Mesodermal cell (in vitro differentiated cells): ENCODE measurements at regions not wholly inside any gene's neighbourhood (a gene's known extent, or its start where the extent isn't known, plus 50 kb on each side); places are given as distances from the start of the nearest gene placed in this dataset.

ENCODE experiments used
- H3K27ac ChIP-seq: 2 replicates; pipeline ENCODE4 v1.7.0; 2013; ENCODE audit warnings: mild to moderate bottlenecking, low read depth, low read length, moderate library complexity; ENCODE audit not compliant: severe bottlenecking
- H3K36me3 ChIP-seq: 2 replicates; pipeline ENCODE4 v1.7.1; 2013; ENCODE audit warnings: mild to moderate bottlenecking, low read length, moderate library complexity; ENCODE audit not compliant: control insufficient read depth, insufficient read depth
- H3K4me1 ChIP-seq: one replicate; pipeline ENCODE4 v1.7.1; 2013; ENCODE audit warnings: mild to moderate bottlenecking, low read length; ENCODE audit not compliant: insufficient read depth, control insufficient read depth, poor library complexity, severe bottlenecking
- H3K4me3 ChIP-seq: 2 replicates; pipeline ENCODE4 v1.7.0; 2013; ENCODE audit warnings: low read length, control low read depth, mild to moderate bottlenecking; ENCODE audit not compliant: insufficient read depth, poor library complexity, severe bottlenecking; ENCODE audit errors: extremely low read depth
- H3K9me3 ChIP-seq: 2 replicates; pipeline ENCODE4 v1.7.1; 2013; ENCODE audit warnings: mild to moderate bottlenecking, low read length, moderate library complexity; ENCODE audit not compliant: control insufficient read depth
- WGBS, 2 experiments: methylation state at CpG; one replicate each; pipeline ENCODE4 v1.1.5; 2013; ENCODE audit warnings: missing lambda C conversion rate in 2 of 2; ENCODE audit not compliant: insufficient coverage in 2 of 2; 5-methylcytosine and 5-hydroxymethylcytosine counted together

GRCh38 chr7:142351145-142351544 is 93.3 kb upstream of the PRSS58 start:
- 95 to 97% methylated on average over 3 to 4 of the region's 5 CpGs for WGBS, 2 experiments
- no peaks in the 10 kb centered on the region for H3K9me3 ChIP-seq
- no peak overlapping the region for H3K4me3 ChIP-seq
- H3K36me3 ChIP-seq, result no peaks in the 10 kb centered on the region
- H3K27ac ChIP-seq, result no peak overlapping the region
- H3K4me1 ChIP-seq, result no peaks in the 10 kb centered on the region

GRCh38 chr7:142349670-142350405 is 92.0 kb upstream of the PRSS58 start:
- Histone ChIP-seq H3K4me1 (no peaks in the 10 kb centered on the region), H3K36me3 (no peaks in the 10 kb centered on the region), H3K9me3 (no peaks in the 10 kb centered on the region), H3K4me3 (no peak overlapping the region), H3K27ac (no peak overlapping the region)
- 90 to 96% methylated on average over 15 of the region's 15 CpGs for WGBS, 2 experiments

- no peak overlapping the region for H3K4me3 ChIP-seq
- no peak overlapping the region for H3K27ac ChIP-seq
- no peaks in the 10 kb centered on the region for H3K4me1 ChIP-seq
- no peaks in the 10 kb centered on the region for H3K9me3 ChIP-seq
- WGBS, 2 experiments, result 88 to 89% methylated on average over 5 to 6 of the region's 6 CpGs
- no peaks in the 10 kb centered on the region for H3K36me3 ChIP-seq
Measured at GRCh38 chr7:142348921-142349405, 91.1 kb upstream of the PRSS58 start.

- Histone ChIP-seq H3K36me3 (no peaks in the 10 kb centered on the region), H3K27ac (no peak overlapping the region), H3K9me3 (no peaks in the 10 kb centered on the region), H3K4me3 (no peak overlapping the region), H3K4me1 (no peaks in the 10 kb centered on the region)
- WGBS, 2 experiments, result 89 to 100% methylated on average over 1 of the region's 3 CpGs
Measured at GRCh38 chr7:142348100-142348499, 90.2 kb upstream of the PRSS58 start.

- H3K36me3 ChIP-seq, result no peaks in the 10 kb centered on the region
- H3K9me3 ChIP-seq, result no peaks in the 10 kb centered on the region
- no peak overlapping the region for H3K4me3 ChIP-seq
- 73 to 83% methylated on average over 3 of the region's 3 CpGs for WGBS, 2 experiments
- H3K27ac ChIP-seq, result no peak overlapping the region
- no peaks in the 10 kb centered on the region for H3K4me1 ChIP-seq
Measured at GRCh38 chr7:142347091-142347490, 89.2 kb upstream of the PRSS58 start.

- H3K9me3 ChIP-seq, result no peaks in the 10 kb centered on the region
- H3K27ac ChIP-seq, result no peak overlapping the region
- no peak overlapping the region for H3K4me3 ChIP-seq
- 85 to 89% methylated on average over 3 to 5 of the region's 5 CpGs for WGBS, 2 experiments
- no peaks in the 10 kb centered on the region for H3K36me3 ChIP-seq
- no peaks in the 10 kb centered on the region for H3K4me1 ChIP-seq
Measured at GRCh38 chr7:142345811-142346210, 88.0 kb upstream of the PRSS58 start.

- H3K36me3 ChIP-seq, result no peaks in the 10 kb centered on the region
- no peak overlapping the region for H3K4me3 ChIP-seq
- H3K9me3 ChIP-seq, result no peaks in the 10 kb centered on the region
- WGBS, 2 experiments, result 77 to 88% methylated on average over 5 of the region's 6 CpGs
- no peaks in the 10 kb centered on the region for H3K4me1 ChIP-seq
- H3K27ac ChIP-seq, result no peak overlapping the region
Measured at GRCh38 chr7:142338633-142339501, 81.0 kb upstream of the PRSS58 start.

GRCh38 chr7:142337054-142338001 is 79.5 kb upstream of the PRSS58 start:
- Histone ChIP-seq H3K27ac (no peak overlapping the region), H3K9me3 (no peaks in the 10 kb centered on the region), H3K4me1 (no peaks in the 10 kb centered on the region), H3K36me3 (no peaks in the 10 kb centered on the region), H3K4me3 (no peak overlapping the region)
- WGBS, 2 experiments, result 69 to 90% methylated on average over 6 to 7 of the region's 8 CpGs

- WGBS, 2 experiments, result 100% methylated on average over 1 of the region's 1 CpG
- H3K36me3 ChIP-seq, result no peaks in the 10 kb centered on the region
- H3K4me3 ChIP-seq, result no peak overlapping the region
- no peaks in the 10 kb centered on the region for H3K9me3 ChIP-seq
- no peaks in the 10 kb centered on the region for H3K4me1 ChIP-seq
- no peak overlapping the region for H3K27ac ChIP-seq
Measured at GRCh38 chr7:142334806-142335205, 76.9 kb upstream of the PRSS58 start.

GRCh38 chr7:142334236-142334635 is 76.4 kb upstream of the PRSS58 start:
- Histone ChIP-seq H3K4me1 (no peaks in the 10 kb centered on the region), H3K4me3 (no peak overlapping the region), H3K27ac (no peak overlapping the region), H3K36me3 (no peaks in the 10 kb centered on the region), H3K9me3 (no peaks in the 10 kb centered on the region)
- WGBS, 2 experiments, result 86% methylated on average over 1 of the region's 2 CpGs; no CpG with 5 or more reads in 1 of the 2 experiments
